Heart right ventricle (tissue), 16 donors: ENCODE measurements at regions not wholly inside any gene's neighbourhood (a gene's known extent, or its start where the extent isn't known, plus 50 kb on each side); places are given as distances from the start of the nearest gene placed in this dataset.

Source experiments
- ATAC-seq, 8 donors: fragments of 200-7000 bp; cut with Tn5 transposase; one replicate each; pipeline ENCODE4 v1.9.1; 2020; ENCODE audit warnings: mild to moderate bottlenecking in 8 of 8, moderate library complexity in 8 of 8, moderate number of reproducible peaks in 1 of 8
- DNase-seq, 2 donors: peaks; one replicate each; pipeline ENCODE4 v3.0.0-alpha.2; 2020
- H3K27ac ChIP-seq, 10 donors: fragments of 200-600 bp; sonication (generic) in 2 of 10; one replicate each; pipeline versions ENCODE4 v1.5.0 to v1.8.0; 2020 to 2022; ENCODE audit warnings: mild to moderate bottlenecking in 3 of 10
- H3K27me3 ChIP-seq, 7 donors: fragments of 200-600 bp; one replicate each; pipeline ENCODE4 v1.8.0; 2021 to 2022; ENCODE audit warnings: mild to moderate bottlenecking in 2 of 7
- H3K36me3 ChIP-seq, 9 donors: fragments of 200-600 bp; sonication (generic) in 1 of 9; one replicate each; pipeline versions ENCODE4 v1.5.0 to v1.8.0; 2020 to 2022; ENCODE audit warnings: mild to moderate bottlenecking in 2 of 9
- H3K4me1 ChIP-seq, 9 donors: fragments of 200-600 bp; sonication (generic) in 1 of 9; one replicate each; pipeline versions ENCODE4 v1.5.0 to v1.8.0; 2020 to 2022; ENCODE audit warnings: mild to moderate bottlenecking in 4 of 9
- H3K4me3 ChIP-seq, 10 donors: fragments of 200-600 bp; sonication (generic) in 2 of 10; one replicate each; pipeline versions ENCODE4 v1.5.0 to v1.8.0; 2020 to 2022; ENCODE audit warnings: mild to moderate bottlenecking in 7 of 10, moderate library complexity in 2 of 10
- H3K9me3 ChIP-seq, 11 donors: fragments of 200-600 bp in 10 of 11; sonication (generic) in 2 of 11; one replicate each; pipeline versions ENCODE4 v1.5.0 to v1.8.0; 2013 to 2022; ENCODE audit warnings: mild to moderate bottlenecking in 2 of 11, control low read depth in 1 of 11, moderate library complexity in 1 of 11
- CTCF ChIP-seq, 9 donors: fragments of 200-600 bp; sonication (generic) in 2 of 9; IDR thresholded peaks; one replicate each; pipeline versions ENCODE4 v1.5.0 to v1.8.0; 2021 to 2022; ENCODE audit warnings: antibody characterized with exemption in 9 of 9, mild to moderate bottlenecking in 5 of 9, moderate library complexity in 1 of 9
- WGBS, 2 donors: extraction: QIAGEN DNeasy Blood & Tissue Kit; methylation state at CpG; one replicate each; pipeline ENCODE4 v1.1.7; 2013; ENCODE audit warnings: inconsistent platforms in 1 of 2; 5-methylcytosine and 5-hydroxymethylcytosine counted together
- intact Hi-C, 10 donors: fragments of 100-400 bp; cut with DNase I; formaldehyde crosslinking; loops; one replicate each; pipeline versions ENCODE4 v1.11.1 to v1.14.2; 2022
- donor health status: Arrhythmogenic right ventricular cardiomyopathy.
- donor health status: ischemic (EF 13 %, LVEDD 7.1; RV severe dilation, severe dysfunction).
- donor health status: healthy with polysubstance abuse.
- donor health status: DM: no; HTN: yes; CAD: no.
- donor health status: DM: no; HTN: no; CAD: no.
- donor health status: ischemic (EF 25% LVEDD 6.9; RV normal size, moderate dysfunction).
- donor health status: ischemic (EF 25% LVEDD 5.7; RV mildly dilated, moderate dysfunction).
- donor health status: healthy.
- donor health status: DM: yes; HTN: yes; CAD: no.
- donor health status: Ischemic cardiomyopathy.
- donor health status: ischemic (EF 35%, LVEDD 5.7; RV mildly dilated, moderate dysfunction).
- donor health status: nonischemic (EF 11% LVEDD 7.7; RV severe dilation, severe dysfunction).
- donor health status: DM: yes; HTN: yes; CAD: no.
- donor health status: PGD.
- donor health status: ischemic (EF 29% LVEDD 5.4; RV normal size, mild dysfunction).
- donor health status: nonischemic (EF 23%, LVEDD 6.1; RV moderate dilation, normal function).

GRCh38 chr2:16048466-16048865 is 108.1 kb downstream of the MYCN start:
- peaks cover 0 to 6% (median 0%) of the 10 kb centered on the region in 11 donors for H3K9me3 ChIP-seq
- ATAC-seq (no peak), DNase-seq (no peak)
- no peak overlapping the region for H3K4me3 ChIP-seq
- TF ChIP-seq CTCF (IDR thresholded peaks at IDR 0.05) = no peak
- peaks cover 0 to 14% (median 4%) of the 10 kb centered on the region in 7 donors for H3K27me3 ChIP-seq
- H3K36me3 ChIP-seq = no peaks in the 10 kb centered on the region
- no peaks in the 10 kb centered on the region for H3K4me1 ChIP-seq
- intact Hi-C loops = no loop called here
- 89 to 93% methylated on average over 4 of the region's 4 CpGs for WGBS, 2 donors
- no peak overlapping the region for H3K27ac ChIP-seq

- Histone ChIP-seq H3K27me3 (peaks cover 0 to 14% (median 4%) of the 10 kb centered on the region in 7 donors), H3K4me1 (no peaks in the 10 kb centered on the region), H3K36me3 (no peaks in the 10 kb centered on the region), H3K27ac (no peak overlapping the region), H3K4me3 (no peak overlapping the region), H3K9me3 (peaks cover 0 to 6% (median 0%) of the 10 kb centered on the region in 11 donors)
- 89 to 95% methylated on average over 9 of the region's 9 CpGs for WGBS, 2 donors
- DNase-seq (no peak), ATAC-seq (no peak)
- TF ChIP-seq CTCF (IDR thresholded peaks at IDR 0.05) = no peak
- intact Hi-C loops = no loop called here
These were observed 107.4 kb downstream of the MYCN start for GRCh38 chr2:16047701-16048100.

- Histone ChIP-seq H3K27me3 (peaks cover 0 to 20% (median 4%) of the 10 kb centered on the region in 7 donors), H3K36me3 (no peaks in the 10 kb centered on the region), H3K4me3 (no peak overlapping the region), H3K4me1 (no peaks in the 10 kb centered on the region), H3K9me3 (peaks cover 0 to under 1% (median 0%) of the 10 kb centered on the region in 11 donors), H3K27ac (no peak overlapping the region)
- WGBS, 2 donors = 96 to 99% methylated on average over 2 of the region's 2 CpGs
- DNase-seq (no peak), ATAC-seq (no peak)
- TF ChIP-seq CTCF (IDR thresholded peaks at IDR 0.05) = no peak
- intact Hi-C loops = no loop called here
These were observed 106.3 kb downstream of the MYCN start for GRCh38 chr2:16046649-16047048.

GRCh38 chr2:16045653-16046352 is 105.5 kb downstream of the MYCN start:
- H3K4me1 ChIP-seq = no peaks in the 10 kb centered on the region
- ATAC-seq = no peak
- intact Hi-C loops = no loop called here
- no peaks in the 10 kb centered on the region for H3K9me3 ChIP-seq
- no peak for TF ChIP-seq CTCF (IDR thresholded peaks at IDR 0.05)
- no peak for DNase-seq
- WGBS, 2 donors = 80 to 88% methylated on average over 6 of the region's 6 CpGs
- no peak overlapping the region for H3K27ac ChIP-seq
- H3K36me3 ChIP-seq = no peaks in the 10 kb centered on the region
- H3K27me3 ChIP-seq = peaks cover 0 to 21% (median 0%) of the 10 kb centered on the region in 7 donors
- no peak overlapping the region for H3K4me3 ChIP-seq
